LNCAP (cell line): ENCODE measurements at regions not wholly inside any gene's neighbourhood (a gene's known extent, or its start where the extent isn't known, plus 50 kb on each side); places are given as distances from the start of the nearest gene placed in this dataset.

Experiments
- TF ChIP-seq, protein P1 (sequence below): fragments of 450-650 bp; IDR thresholded peaks from 2 replicates; pipeline ENCODE4 v1.5.1; 2017; ENCODE audit warnings: mild to moderate bottlenecking

DNA sequence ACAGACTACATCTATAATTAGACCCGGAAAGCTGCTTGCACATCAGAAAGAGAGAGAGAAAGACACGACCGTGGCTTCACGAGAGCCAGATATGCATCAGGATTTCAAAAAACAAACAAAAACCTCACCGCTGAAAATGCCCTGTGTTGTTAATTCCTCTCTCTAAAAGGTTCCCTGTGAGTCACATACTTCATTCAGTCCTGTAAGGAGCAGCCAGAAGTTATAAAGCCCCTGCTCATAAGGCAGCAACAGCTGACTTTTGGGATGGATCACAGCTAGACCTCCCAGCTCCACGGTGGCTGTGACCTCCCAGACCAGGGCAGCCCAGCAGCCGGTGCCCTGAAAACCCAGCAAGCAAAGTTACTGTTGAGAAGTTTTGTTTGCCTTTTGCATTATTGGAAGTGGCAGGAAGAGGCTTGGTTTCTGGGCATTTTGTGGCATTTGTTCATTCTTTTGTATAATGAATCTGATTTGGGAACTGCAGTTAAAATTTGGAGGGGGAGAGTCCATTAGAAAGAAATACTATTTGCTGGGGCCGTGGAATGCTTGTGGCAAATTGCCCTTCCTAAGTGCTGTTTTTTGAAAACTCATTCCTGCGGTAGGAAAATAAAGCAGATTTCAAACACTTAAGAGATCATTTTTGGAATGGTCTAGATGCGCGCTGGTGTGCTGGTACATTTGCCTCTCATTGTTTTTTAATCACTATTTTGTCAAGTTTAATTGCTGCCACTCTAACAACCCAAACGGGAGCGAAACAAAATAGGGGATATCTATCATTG is 520.4 kb downstream of the BCOR start:
- TF ChIP-seq, protein P1, sequence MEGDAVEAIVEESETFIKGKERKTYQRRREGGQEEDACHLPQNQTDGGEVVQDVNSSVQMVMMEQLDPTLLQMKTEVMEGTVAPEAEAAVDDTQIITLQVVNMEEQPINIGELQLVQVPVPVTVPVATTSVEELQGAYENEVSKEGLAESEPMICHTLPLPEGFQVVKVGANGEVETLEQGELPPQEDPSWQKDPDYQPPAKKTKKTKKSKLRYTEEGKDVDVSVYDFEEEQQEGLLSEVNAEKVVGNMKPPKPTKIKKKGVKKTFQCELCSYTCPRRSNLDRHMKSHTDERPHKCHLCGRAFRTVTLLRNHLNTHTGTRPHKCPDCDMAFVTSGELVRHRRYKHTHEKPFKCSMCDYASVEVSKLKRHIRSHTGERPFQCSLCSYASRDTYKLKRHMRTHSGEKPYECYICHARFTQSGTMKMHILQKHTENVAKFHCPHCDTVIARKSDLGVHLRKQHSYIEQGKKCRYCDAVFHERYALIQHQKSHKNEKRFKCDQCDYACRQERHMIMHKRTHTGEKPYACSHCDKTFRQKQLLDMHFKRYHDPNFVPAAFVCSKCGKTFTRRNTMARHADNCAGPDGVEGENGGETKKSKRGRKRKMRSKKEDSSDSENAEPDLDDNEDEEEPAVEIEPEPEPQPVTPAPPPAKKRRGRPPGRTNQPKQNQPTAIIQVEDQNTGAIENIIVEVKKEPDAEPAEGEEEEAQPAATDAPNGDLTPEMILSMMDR = no peak

- TF ChIP-seq, protein P1 = no peak
Observed at GRCh38 chrX:39577985-39578869, 519.5 kb downstream of the BCOR start.

GRCh38 chrX:39580043-39580442 is 517.7 kb downstream of the BCOR start:
- TF ChIP-seq, protein P1 = no peak

DNA sequence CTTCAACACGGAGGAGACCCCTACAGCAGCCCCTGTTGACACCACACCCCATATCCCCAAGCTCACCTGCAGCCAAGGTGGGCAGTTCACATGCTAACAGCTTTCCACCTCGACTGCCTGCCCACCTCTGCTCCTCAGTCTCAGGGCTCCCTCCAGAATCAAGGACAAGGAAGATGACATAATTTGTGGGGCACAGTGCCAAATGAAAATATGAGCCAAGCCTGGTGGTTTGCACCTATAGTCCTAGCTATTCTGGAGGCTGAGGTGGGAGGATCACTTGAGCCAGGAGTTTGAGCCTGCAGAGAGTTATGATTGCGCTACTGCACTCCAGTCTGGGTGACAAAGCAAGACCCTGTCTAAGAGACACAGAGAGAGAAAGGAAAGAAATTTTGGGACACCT is 516.3 kb downstream of the BCOR start:
- TF ChIP-seq, protein P1 = no peak

- TF ChIP-seq, protein P1 = no peak
Observed at GRCh38 chrX:39582091-39582490, 515.7 kb downstream of the BCOR start.

GRCh38 chrX:39582976-39583375 is 514.8 kb downstream of the BCOR start:
- TF ChIP-seq, protein P1 = no peak

GRCh38 chrX:39585808-39586207 is 511.9 kb downstream of the BCOR start:
- TF ChIP-seq, protein P1 = no peak
